SK-N-SH (cell line): ENCODE measurements at regions not wholly inside any gene's neighbourhood (a gene's known extent, or its start where the extent isn't known, plus 50 kb on each side); places are given as distances from the start of the nearest gene placed in this dataset.

ENCODE experiments used
- CTCF ChIA-PET: fragments of 300-600, 350-600 bp; formaldehyde crosslinking; extraction: SDS; loops from one replicate; lab custom pipeline; 2021; lab: Yijun Ruan, JAX
- POLR2A ChIA-PET: fragments of 350-600 bp; sonication (Branson Sonifier 250); formaldehyde crosslinking; extraction: SDS; loops from one replicate; lab custom pipeline; 2020; ENCODE audit warnings: antibody characterized with exemption, inconsistent platforms; lab: Yijun Ruan, JAX
- DNase-seq: peaks from one replicate; pipeline ENCODE4 v3.0.0; 2012
- H2AFZ ChIP-seq: fragments of 200-600 bp; sonication (generic); 2 replicates; pipeline ENCODE4 v1.8.1; 2016; ENCODE audit warnings: antibody characterized with exemption, mild to moderate bottlenecking, low read depth
- H3F3A ChIP-seq: fragments of 200-600 bp; sonication (generic); replicated peaks from 2 replicates; pipeline ENCODE3; 2016; ENCODE audit warnings: antibody characterized with exemption, mild to moderate bottlenecking; ENCODE audit not compliant: insufficient read depth
- H3K27ac ChIP-seq, 2 experiments: fragments of 200-500 bp in 1 of 2; fragments of 200-600 bp in 1 of 2; sonication (Bioruptor generic) in 1 of 2; sonication (generic), shearing (Covaris generic) in 1 of 2; 2 replicates each; pipeline versions ENCODE4 v1.5.1 to v1.6.1; 2014 to 2016; ENCODE audit warnings: low read depth in 2 of 2, inconsistent platforms in 1 of 2, low read length in 1 of 2, mild to moderate bottlenecking in 1 of 2, mixed read lengths in 1 of 2
- H3K27me3 ChIP-seq: fragments of 200-600 bp; sonication (generic), shearing (Covaris generic); 2 replicates; pipeline ENCODE4 v1.6.1; 2016; ENCODE audit warnings: mixed run types; ENCODE audit not compliant: insufficient read depth
- H3K36me3 ChIP-seq, 2 experiments: fragments of 200-500 bp in 1 of 2; fragments of 200-600 bp in 1 of 2; sonication (Bioruptor generic) in 1 of 2; sonication (generic) in 1 of 2; replicated peaks in 1 of 2; 2 replicates each; pipeline versions ENCODE3 to v1.5.1; 2014 to 2016; ENCODE audit warnings: low read length in 1 of 2, mild to moderate bottlenecking in 1 of 2; ENCODE audit not compliant: insufficient read depth in 2 of 2, control insufficient read depth in 1 of 2
- H3K4me1 ChIP-seq, 2 experiments: fragments of 200-500 bp in 1 of 2; fragments of 200-600 bp in 1 of 2; sonication (Bioruptor generic) in 1 of 2; sonication (generic), shearing (Covaris generic) in 1 of 2; 2 replicates each; pipeline versions ENCODE4 v1.5.1 to v1.6.1; 2014 to 2016; ENCODE audit warnings: low read depth in 1 of 2, low read length in 1 of 2, mixed run types in 1 of 2; ENCODE audit not compliant: insufficient read depth in 2 of 2, control insufficient read depth in 1 of 2
- H3K4me2 ChIP-seq: fragments of 200-600 bp; sonication (generic), shearing (Covaris generic); 2 replicates; pipeline ENCODE4 v1.6.1; 2017; ENCODE audit warnings: mixed run types
- H3K4me3 ChIP-seq, 2 experiments: fragments of 200-500 bp in 1 of 2; fragments of 200-600 bp in 1 of 2; sonication (Bioruptor generic) in 1 of 2; sonication (generic), shearing (Covaris generic) in 1 of 2; 2 replicates each; pipeline versions ENCODE4 v1.5.1 to v1.8.1; 2014 to 2016; ENCODE audit warnings: low read depth in 2 of 2, inconsistent platforms in 1 of 2, low read length in 1 of 2, mild to moderate bottlenecking in 1 of 2, mixed read lengths in 1 of 2, moderate library complexity in 1 of 2
- H3K79me2 ChIP-seq: fragments of 200-600 bp; sonication (generic); 2 replicates; pipeline ENCODE4 v1.8.1; 2017; ENCODE audit warnings: mild to moderate bottlenecking; ENCODE audit not compliant: insufficient read depth
- H3K9ac ChIP-seq: fragments of 200-600 bp; sonication (generic); 2 replicates; pipeline ENCODE4 v1.6.1; 2017; ENCODE audit warnings: mixed run types
- H3K9me2 ChIP-seq: fragments of 200-600 bp; sonication (generic); 2 replicates; pipeline ENCODE4 v1.6.1; 2017; ENCODE audit warnings: mixed run types
- H3K9me3 ChIP-seq: fragments of 200-600 bp; sonication (generic); 2 replicates; pipeline ENCODE4 v1.6.1; 2017; ENCODE audit warnings: mixed run types, mild to moderate bottlenecking, moderate library complexity
- H4K20me1 ChIP-seq: fragments of 200-600 bp; sonication (generic); 2 replicates; pipeline ENCODE4 v1.6.1; 2017; ENCODE audit warnings: mild to moderate bottlenecking, mixed run types; ENCODE audit not compliant: insufficient read depth
- CHD2 ChIP-seq: fragments of 150-350 bp; IDR thresholded peaks from 2 replicates; pipeline ENCODE4 v1.6.1; 2018; ENCODE audit warnings: low read length; ENCODE audit not compliant: partially characterized antibody
- EP300 ChIP-seq, 2 experiments: IDR thresholded peaks; 2 replicates each; pipeline versions ENCODE4 v1.4.0 to v1.6.1; 2012; ENCODE audit warnings: borderline replicate concordance in 1 of 2, low read depth in 1 of 2, low read length in 1 of 2
- EZH2phosphoT487 ChIP-seq: fragments of 200-600 bp; sonication (generic); IDR thresholded peaks from 2 replicates; pipeline ENCODE4 v1.6.1; 2017; ENCODE audit warnings: low read depth, mixed run types, mild to moderate bottlenecking, antibody characterized with exemption, moderate library complexity, borderline replicate concordance
- FOSL2 ChIP-seq: IDR thresholded peaks from 2 replicates; pipeline ENCODE4 v1.4.0; 2012; ENCODE audit warnings: low read depth, mild to moderate bottlenecking, moderate library complexity, borderline replicate concordance
- FOXJ3 ChIP-seq: sonication (generic); formaldehyde crosslinking; IDR thresholded peaks from 2 replicates; pipeline ENCODE4 v1.5.1; 2020; ENCODE audit warnings: mild to moderate bottlenecking, missing genetic modification reagents
- FOXM1 ChIP-seq: IDR thresholded peaks from 2 replicates; pipeline ENCODE4 v1.4.0; 2012; ENCODE audit warnings: low read depth, mild to moderate bottlenecking
- JUND ChIP-seq: IDR thresholded peaks from 2 replicates; pipeline ENCODE4 v1.4.0; 2012
- MXI1 ChIP-seq: IDR thresholded peaks from 2 replicates; pipeline ENCODE4 v1.6.1; 2012; ENCODE audit warnings: mild to moderate bottlenecking, low read depth, low read length, improper control_type of control experiment
- RCOR1 ChIP-seq: fragments of 150-350 bp; IDR thresholded peaks from 2 replicates; pipeline ENCODE4 v1.6.1; 2017; ENCODE audit warnings: antibody characterized with exemption, low read length
- RXRA ChIP-seq: IDR thresholded peaks from 2 replicates; pipeline ENCODE4 v1.4.0; 2012; ENCODE audit warnings: low read depth, mild to moderate bottlenecking, borderline replicate concordance
- SIN3A ChIP-seq: IDR thresholded peaks from 2 replicates; pipeline ENCODE4 v1.6.1; 2012; ENCODE audit warnings: low read depth, mild to moderate bottlenecking, low read length, moderate library complexity, borderline replicate concordance
- SMC3 ChIP-seq: IDR thresholded peaks from 2 replicates; pipeline ENCODE4 v1.6.1; 2012; ENCODE audit warnings: low read depth, low read length, improper control_type of control experiment
- TAF1 ChIP-seq: IDR thresholded peaks from 2 replicates; pipeline ENCODE4 v1.6.1; 2012; ENCODE audit warnings: low read depth, mild to moderate bottlenecking, low read length, moderate library complexity, borderline replicate concordance
- TCF12 ChIP-seq: IDR thresholded peaks from 2 replicates; pipeline ENCODE4 v1.4.0; 2012
- TEAD4 ChIP-seq: IDR thresholded peaks from 2 replicates; pipeline ENCODE4 v1.4.0; 2012; ENCODE audit warnings: mild to moderate bottlenecking, borderline replicate concordance; ENCODE audit not compliant: insufficient read depth
- WGBS: methylation state at CpG from one replicate; pipeline ENCODE4 v1.1.6; 2017; ENCODE audit warnings: low lambda C conversion rate; 5-methylcytosine and 5-hydroxymethylcytosine counted together
- TF ChIP-seq, protein P1 (sequence below): IDR thresholded peaks from 2 replicates; pipeline ENCODE4; 2012
- TF ChIP-seq, protein P2 (sequence below): fragments of 200-600 bp; sonication (generic); IDR thresholded peaks from 2 replicates; pipeline ENCODE4 v1.6.1; 2017; ENCODE audit warnings: antibody characterized with exemption, mild to moderate bottlenecking, moderate library complexity
- TF ChIP-seq, protein P3 (sequence below): fragments of 150-350 bp; IDR thresholded peaks from 2 replicates; pipeline ENCODE4 v1.6.1; 2017; ENCODE audit warnings: antibody characterized with exemption, low read length, low read depth, borderline replicate concordance
- TF ChIP-seq, protein P4 (sequence below): IDR thresholded peaks from 2 replicates; pipeline ENCODE4 v1.6.1; 2012; ENCODE audit warnings: mild to moderate bottlenecking, low read depth, low read length, moderate library complexity
- TF ChIP-seq, protein P5 (sequence below): fragments of 150-350 bp; IDR thresholded peaks from 2 replicates; pipeline ENCODE4 v1.6.1; 2016; ENCODE audit warnings: mild to moderate bottlenecking, low read depth, low read length

DNA sequence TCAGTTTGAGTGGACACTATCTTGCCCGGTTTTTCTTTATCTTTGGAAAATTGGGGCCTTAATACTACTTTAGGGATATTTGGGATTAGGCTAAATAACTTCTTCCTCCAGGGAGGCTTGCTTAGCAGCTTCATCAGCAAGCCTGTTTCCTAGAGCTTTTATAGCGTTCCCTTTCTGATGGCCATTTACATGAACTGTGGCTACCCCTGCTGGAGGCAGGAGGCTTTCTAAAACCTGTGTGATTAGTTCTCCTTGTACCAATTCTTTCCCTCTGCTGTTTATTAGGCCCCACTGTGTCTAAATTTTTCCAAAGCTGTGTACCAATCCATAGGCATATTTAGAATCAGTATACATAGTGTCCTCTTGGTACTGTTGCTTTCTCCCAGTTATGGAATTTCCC lies 61.7 kb upstream of the CNTNAP2 start:
- no peak overlapping the region for H3K27ac ChIP-seq
- H3K36me3 ChIP-seq = no peaks in the 10 kb centered on the region
- no peaks in the 10 kb centered on the region for H3F3A ChIP-seq
- POLR2A ChIA-PET = no interaction called here
- no peak overlapping the region for H2AFZ ChIP-seq
- no peaks in the 10 kb centered on the region for H4K20me1 ChIP-seq
- no peaks in the 10 kb centered on the region for H3K9me2 ChIP-seq
- H3K27me3 ChIP-seq = no peaks in the 10 kb centered on the region
- WGBS = 16% methylated on average over 2 of the region's 2 CpGs
- TF ChIP-seq, protein P1, sequence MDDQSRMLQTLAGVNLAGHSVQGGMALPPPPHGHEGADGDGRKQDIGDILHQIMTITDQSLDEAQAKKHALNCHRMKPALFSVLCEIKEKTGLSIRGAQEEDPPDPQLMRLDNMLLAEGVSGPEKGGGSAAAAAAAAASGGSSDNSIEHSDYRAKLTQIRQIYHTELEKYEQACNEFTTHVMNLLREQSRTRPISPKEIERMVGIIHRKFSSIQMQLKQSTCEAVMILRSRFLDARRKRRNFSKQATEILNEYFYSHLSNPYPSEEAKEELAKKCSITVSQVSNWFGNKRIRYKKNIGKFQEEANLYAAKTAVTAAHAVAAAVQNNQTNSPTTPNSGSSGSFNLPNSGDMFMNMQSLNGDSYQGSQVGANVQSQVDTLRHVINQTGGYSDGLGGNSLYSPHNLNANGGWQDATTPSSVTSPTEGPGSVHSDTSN = no peak
- no peak overlapping the region for H3K4me2 ChIP-seq
- H3K9me3 ChIP-seq = 0 out of 2 replicates have a peak, but pooled peaks cover 2% of the 10 kb centered on the region
- no peak overlapping the region for H3K9ac ChIP-seq
- H3K4me3 ChIP-seq = no peak overlapping the region
- CTCF ChIA-PET = no interaction called here
- H3K79me2 ChIP-seq = no peaks in the 10 kb centered on the region
- no peaks in the 10 kb centered on the region for H3K4me1 ChIP-seq
- no peak for DNase-seq

DNA sequence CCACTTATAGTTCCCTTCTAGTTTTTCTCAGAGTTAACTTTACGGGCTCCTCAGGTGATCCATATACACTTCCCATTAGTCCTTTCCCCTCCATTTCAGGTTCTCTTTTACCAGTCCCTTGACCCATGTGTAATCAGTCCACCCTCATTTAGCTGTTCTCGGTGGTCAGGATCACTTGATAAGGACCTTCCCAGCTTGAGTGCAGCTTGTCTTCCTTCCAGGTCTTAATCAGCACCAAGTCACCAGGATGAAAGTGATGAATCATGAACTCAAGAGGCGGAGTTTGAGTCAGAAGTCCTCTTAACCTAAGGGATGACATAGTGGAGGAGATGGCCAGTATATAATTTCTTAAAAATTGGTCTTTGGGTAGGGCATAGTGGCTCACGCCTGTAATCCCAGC lies 63.1 kb upstream of the CNTNAP2 start:
- H3K4me1 ChIP-seq = no peaks in the 10 kb centered on the region
- H3K27ac ChIP-seq = no peak overlapping the region
- no peak overlapping the region for H3K9ac ChIP-seq
- H3F3A ChIP-seq = no peaks in the 10 kb centered on the region
- H3K9me2 ChIP-seq = no peaks in the 10 kb centered on the region
- no peaks in the 10 kb centered on the region for H3K36me3 ChIP-seq
- no peak overlapping the region for H2AFZ ChIP-seq
- POLR2A ChIA-PET = no interaction called here
- H3K27me3 ChIP-seq = no peaks in the 10 kb centered on the region
- no peak overlapping the region for H3K4me3 ChIP-seq
- H3K4me2 ChIP-seq = no peak overlapping the region
- H4K20me1 ChIP-seq = no peaks in the 10 kb centered on the region
- H3K79me2 ChIP-seq = no peaks in the 10 kb centered on the region
- no peaks in the 10 kb centered on the region for H3K9me3 ChIP-seq
- CTCF ChIA-PET = no interaction called here
- no peak for DNase-seq
- 32% methylated on average over 4 of the region's 4 CpGs for WGBS
- no peak for TF ChIP-seq FOSL2
- TF ChIP-seq, protein P2, sequence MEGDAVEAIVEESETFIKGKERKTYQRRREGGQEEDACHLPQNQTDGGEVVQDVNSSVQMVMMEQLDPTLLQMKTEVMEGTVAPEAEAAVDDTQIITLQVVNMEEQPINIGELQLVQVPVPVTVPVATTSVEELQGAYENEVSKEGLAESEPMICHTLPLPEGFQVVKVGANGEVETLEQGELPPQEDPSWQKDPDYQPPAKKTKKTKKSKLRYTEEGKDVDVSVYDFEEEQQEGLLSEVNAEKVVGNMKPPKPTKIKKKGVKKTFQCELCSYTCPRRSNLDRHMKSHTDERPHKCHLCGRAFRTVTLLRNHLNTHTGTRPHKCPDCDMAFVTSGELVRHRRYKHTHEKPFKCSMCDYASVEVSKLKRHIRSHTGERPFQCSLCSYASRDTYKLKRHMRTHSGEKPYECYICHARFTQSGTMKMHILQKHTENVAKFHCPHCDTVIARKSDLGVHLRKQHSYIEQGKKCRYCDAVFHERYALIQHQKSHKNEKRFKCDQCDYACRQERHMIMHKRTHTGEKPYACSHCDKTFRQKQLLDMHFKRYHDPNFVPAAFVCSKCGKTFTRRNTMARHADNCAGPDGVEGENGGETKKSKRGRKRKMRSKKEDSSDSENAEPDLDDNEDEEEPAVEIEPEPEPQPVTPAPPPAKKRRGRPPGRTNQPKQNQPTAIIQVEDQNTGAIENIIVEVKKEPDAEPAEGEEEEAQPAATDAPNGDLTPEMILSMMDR = no peak
- TF ChIP-seq RCOR1 = no peak
- no peak for TF ChIP-seq TCF12
- no peak for TF ChIP-seq FOXJ3 (CRISPR knock-in tag)
- TF ChIP-seq FOXM1 = no peak
- TF ChIP-seq RXRA = no peak
- TF ChIP-seq EZH2phosphoT487 = no peak
- TF ChIP-seq, protein P3, sequence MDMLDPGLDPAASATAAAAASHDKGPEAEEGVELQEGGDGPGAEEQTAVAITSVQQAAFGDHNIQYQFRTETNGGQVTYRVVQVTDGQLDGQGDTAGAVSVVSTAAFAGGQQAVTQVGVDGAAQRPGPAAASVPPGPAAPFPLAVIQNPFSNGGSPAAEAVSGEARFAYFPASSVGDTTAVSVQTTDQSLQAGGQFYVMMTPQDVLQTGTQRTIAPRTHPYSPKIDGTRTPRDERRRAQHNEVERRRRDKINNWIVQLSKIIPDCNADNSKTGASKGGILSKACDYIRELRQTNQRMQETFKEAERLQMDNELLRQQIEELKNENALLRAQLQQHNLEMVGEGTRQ = no peak
- TF ChIP-seq, protein P4, sequence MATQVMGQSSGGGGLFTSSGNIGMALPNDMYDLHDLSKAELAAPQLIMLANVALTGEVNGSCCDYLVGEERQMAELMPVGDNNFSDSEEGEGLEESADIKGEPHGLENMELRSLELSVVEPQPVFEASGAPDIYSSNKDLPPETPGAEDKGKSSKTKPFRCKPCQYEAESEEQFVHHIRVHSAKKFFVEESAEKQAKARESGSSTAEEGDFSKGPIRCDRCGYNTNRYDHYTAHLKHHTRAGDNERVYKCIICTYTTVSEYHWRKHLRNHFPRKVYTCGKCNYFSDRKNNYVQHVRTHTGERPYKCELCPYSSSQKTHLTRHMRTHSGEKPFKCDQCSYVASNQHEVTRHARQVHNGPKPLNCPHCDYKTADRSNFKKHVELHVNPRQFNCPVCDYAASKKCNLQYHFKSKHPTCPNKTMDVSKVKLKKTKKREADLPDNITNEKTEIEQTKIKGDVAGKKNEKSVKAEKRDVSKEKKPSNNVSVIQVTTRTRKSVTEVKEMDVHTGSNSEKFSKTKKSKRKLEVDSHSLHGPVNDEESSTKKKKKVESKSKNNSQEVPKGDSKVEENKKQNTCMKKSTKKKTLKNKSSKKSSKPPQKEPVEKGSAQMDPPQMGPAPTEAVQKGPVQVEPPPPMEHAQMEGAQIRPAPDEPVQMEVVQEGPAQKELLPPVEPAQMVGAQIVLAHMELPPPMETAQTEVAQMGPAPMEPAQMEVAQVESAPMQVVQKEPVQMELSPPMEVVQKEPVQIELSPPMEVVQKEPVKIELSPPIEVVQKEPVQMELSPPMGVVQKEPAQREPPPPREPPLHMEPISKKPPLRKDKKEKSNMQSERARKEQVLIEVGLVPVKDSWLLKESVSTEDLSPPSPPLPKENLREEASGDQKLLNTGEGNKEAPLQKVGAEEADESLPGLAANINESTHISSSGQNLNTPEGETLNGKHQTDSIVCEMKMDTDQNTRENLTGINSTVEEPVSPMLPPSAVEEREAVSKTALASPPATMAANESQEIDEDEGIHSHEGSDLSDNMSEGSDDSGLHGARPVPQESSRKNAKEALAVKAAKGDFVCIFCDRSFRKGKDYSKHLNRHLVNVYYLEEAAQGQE = no peak
- no peak for TF ChIP-seq SIN3A
- TF ChIP-seq MXI1 = no peak
- TF ChIP-seq TEAD4 = no peak
- TF ChIP-seq, protein P5, sequence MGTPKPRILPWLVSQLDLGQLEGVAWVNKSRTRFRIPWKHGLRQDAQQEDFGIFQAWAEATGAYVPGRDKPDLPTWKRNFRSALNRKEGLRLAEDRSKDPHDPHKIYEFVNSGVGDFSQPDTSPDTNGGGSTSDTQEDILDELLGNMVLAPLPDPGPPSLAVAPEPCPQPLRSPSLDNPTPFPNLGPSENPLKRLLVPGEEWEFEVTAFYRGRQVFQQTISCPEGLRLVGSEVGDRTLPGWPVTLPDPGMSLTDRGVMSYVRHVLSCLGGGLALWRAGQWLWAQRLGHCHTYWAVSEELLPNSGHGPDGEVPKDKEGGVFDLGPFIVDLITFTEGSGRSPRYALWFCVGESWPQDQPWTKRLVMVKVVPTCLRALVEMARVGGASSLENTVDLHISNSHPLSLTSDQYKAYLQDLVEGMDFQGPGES = no peak
- TF ChIP-seq JUND = no peak
- TF ChIP-seq SMC3 = no peak
- TF ChIP-seq TAF1 = no peak
- TF ChIP-seq CHD2 = no peak
- TF ChIP-seq EP300 (IDR thresholded peaks at IDR 0.05; ENCODE audit: borderline replicate concordance in 1 of 2, low read depth in 1 of 2, low read length in 1 of 2) = no peak
